ENCODE measurements at regions not wholly inside any gene's neighbourhood (a gene's known extent, or its start where the extent isn't known, plus 50 kb on each side); places are given as distances from the start of the nearest gene placed in this dataset.

DNA sequence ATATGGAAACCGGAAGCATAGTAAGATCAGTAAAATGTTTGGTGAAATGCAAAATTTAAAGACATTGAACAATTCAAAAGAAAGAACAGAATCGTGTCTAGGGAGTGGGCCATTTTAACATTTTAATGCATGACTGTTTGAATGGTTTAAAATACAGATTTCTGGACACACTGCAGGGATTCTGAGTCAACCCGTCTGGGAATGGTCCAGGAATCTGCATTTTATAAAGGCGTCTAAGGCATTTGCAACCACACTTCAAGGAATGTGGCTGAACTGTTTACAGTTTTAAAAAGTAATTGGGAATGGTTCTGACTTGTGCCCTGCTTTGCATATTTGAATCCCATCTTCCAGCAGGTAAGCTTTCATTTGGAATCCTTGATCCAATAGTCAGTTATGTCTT lies 811.7 kb upstream of the WWC1 start:
- TF ChIP-seq, protein P1, sequence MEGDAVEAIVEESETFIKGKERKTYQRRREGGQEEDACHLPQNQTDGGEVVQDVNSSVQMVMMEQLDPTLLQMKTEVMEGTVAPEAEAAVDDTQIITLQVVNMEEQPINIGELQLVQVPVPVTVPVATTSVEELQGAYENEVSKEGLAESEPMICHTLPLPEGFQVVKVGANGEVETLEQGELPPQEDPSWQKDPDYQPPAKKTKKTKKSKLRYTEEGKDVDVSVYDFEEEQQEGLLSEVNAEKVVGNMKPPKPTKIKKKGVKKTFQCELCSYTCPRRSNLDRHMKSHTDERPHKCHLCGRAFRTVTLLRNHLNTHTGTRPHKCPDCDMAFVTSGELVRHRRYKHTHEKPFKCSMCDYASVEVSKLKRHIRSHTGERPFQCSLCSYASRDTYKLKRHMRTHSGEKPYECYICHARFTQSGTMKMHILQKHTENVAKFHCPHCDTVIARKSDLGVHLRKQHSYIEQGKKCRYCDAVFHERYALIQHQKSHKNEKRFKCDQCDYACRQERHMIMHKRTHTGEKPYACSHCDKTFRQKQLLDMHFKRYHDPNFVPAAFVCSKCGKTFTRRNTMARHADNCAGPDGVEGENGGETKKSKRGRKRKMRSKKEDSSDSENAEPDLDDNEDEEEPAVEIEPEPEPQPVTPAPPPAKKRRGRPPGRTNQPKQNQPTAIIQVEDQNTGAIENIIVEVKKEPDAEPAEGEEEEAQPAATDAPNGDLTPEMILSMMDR (IDR thresholded peaks at IDR 0.05): no peak
- no peak for TF ChIP-seq POLR2A (IDR thresholded peaks at IDR 0.05)
